HepG2 (cell line): ENCODE measurements at regions not wholly inside any gene's neighbourhood (a gene's known extent, or its start where the extent isn't known, plus 50 kb on each side); places are given as distances from the start of the nearest gene placed in this dataset.
A peak's percentile ranks its signal among the peaks of the same experiment; 100 is the strongest.

Experiments used
- ATAC-seq: fragments of 200-7000 bp; cut with Tn5 transposase; 3 replicates; pipeline ENCODE4 v1.9.1; 2020; ENCODE audit warnings: mild to moderate bottlenecking, moderate library complexity
- BruUV-seq: library from RNA; stranded (reverse); fragments of 400-500 nt; replicated peaks from 2 replicates; lab custom pipeline; 2021; lab: Mats Ljungman, UMichigan
- CTCF ChIA-PET: fragments of 300-600 bp; formaldehyde crosslinking; extraction: SDS; loops from one replicate; lab custom pipeline; 2021; ENCODE audit warnings: low total read pairs, inconsistent platforms, low intra/inter-chr PET ratio; lab: Yijun Ruan, JAX
- POLR2A ChIA-PET: fragments of 350-600 bp; sonication (Branson Sonifier 250); formaldehyde crosslinking; loops from one replicate; lab custom pipeline; 2020; ENCODE audit warnings: antibody characterized with exemption, inconsistent platforms; lab: Yijun Ruan, JAX
- DNase-seq: peaks from one replicate; pipeline ENCODE4 v3.0.0-alpha.2; 2015; ENCODE audit warnings: low spot score
- FAIRE-seq: peaks from 3 replicates; lab custom pipeline; 2011; peaks lifted over from hg19 to GRCh38; lab: Jason Lieb, UNC
- H2AFZ ChIP-seq: one replicate; pipeline ENCODE4 v1.6.1; 2011; ENCODE audit warnings: low read length, inconsistent platforms
- H3K27ac ChIP-seq: fragments of 300-600 bp; 3 replicates; pipeline ENCODE4 v1.8.0; 2011; ENCODE audit warnings: mixed run types, mild to moderate bottlenecking, mixed read lengths, low read length, inconsistent platforms; ENCODE audit not compliant: insufficient read depth; ENCODE audit errors: extremely low read length
- H3K27me3 ChIP-seq, 2 experiments: fragments of 200-600 bp in 1 of 2; 2 replicates in 1 of 2; 3 replicates in 1 of 2; pipeline versions ENCODE4 v1.6.0 to v1.8.0; 2011; ENCODE audit warnings: low read length in 2 of 2, mild to moderate bottlenecking in 2 of 2, moderate library complexity in 2 of 2, inconsistent platforms in 1 of 2; ENCODE audit not compliant: insufficient read depth in 2 of 2, control insufficient read depth in 1 of 2
- H3K36me3 ChIP-seq, 2 experiments: fragments of 200-600 bp in 1 of 2; replicated peaks in 1 of 2; 2 replicates in 1 of 2; 3 replicates in 1 of 2; pipeline versions ENCODE4 v1.5.1 to v1.8.0; 2011; ENCODE audit warnings: low read length in 2 of 2, inconsistent platforms in 1 of 2; ENCODE audit not compliant: insufficient read depth in 2 of 2, control insufficient read depth in 1 of 2
- H3K4me1 ChIP-seq: 2 replicates; pipeline ENCODE4 v1.5.1; 2012; ENCODE audit warnings: low read length, inconsistent platforms; ENCODE audit not compliant: insufficient read depth
- H3K4me2 ChIP-seq: 2 replicates; pipeline ENCODE4 v1.6.0; 2011; ENCODE audit warnings: low read depth, low read length, inconsistent platforms
- H3K4me3 ChIP-seq, 3 experiments: fragments of 200-600 bp in 1 of 3; sonication (generic), shearing (Covaris generic) in 1 of 3; replicated peaks in 1 of 3; 2 replicates each; pipeline ENCODE4 v1.5.1; 2011 to 2016; ENCODE audit warnings: low read length in 3 of 3, inconsistent platforms in 2 of 3, low read depth in 2 of 3, mild to moderate bottlenecking in 2 of 3, control low read depth in 1 of 3, mixed read lengths in 1 of 3; ENCODE audit not compliant: insufficient read depth in 1 of 3
- H3K79me2 ChIP-seq: one replicate; pipeline ENCODE4 v1.6.1; 2011; ENCODE audit warnings: low read length, inconsistent platforms; ENCODE audit not compliant: insufficient read depth
- H3K9ac ChIP-seq: 2 replicates; pipeline ENCODE4 v1.6.0; 2011; ENCODE audit warnings: mild to moderate bottlenecking, low read depth, low read length, inconsistent platforms; ENCODE audit not compliant: insufficient read depth
- H3K9me3 ChIP-seq: 2 replicates; pipeline ENCODE4 v1.5.1; 2012; ENCODE audit warnings: mild to moderate bottlenecking, low read length
- H4K20me1 ChIP-seq: 2 replicates; pipeline ENCODE4 v1.6.0; 2011; ENCODE audit warnings: inconsistent platforms, mild to moderate bottlenecking, low read length, moderate library complexity; ENCODE audit not compliant: insufficient read depth
- CCAR2 ChIP-seq: fragments of 200-400 bp; formaldehyde crosslinking; optimal IDR thresholded peaks from 2 replicates; pipeline ENCODE3; 2018; ENCODE audit warnings: low read depth, mild to moderate bottlenecking, low read length, moderate library complexity
- GPN1 ChIP-seq: sonication (generic); formaldehyde crosslinking; IDR thresholded peaks from 2 replicates; pipeline ENCODE4 v1.5.1; 2020; ENCODE audit warnings: missing genetic modification reagents, borderline replicate concordance
- NFATC3 ChIP-seq: sonication (generic); formaldehyde crosslinking; IDR thresholded peaks from 2 replicates; pipeline ENCODE4 v1.5.1; 2020; ENCODE audit warnings: mild to moderate bottlenecking, missing genetic modification reagents
- NPAS2 ChIP-seq: sonication (generic); formaldehyde crosslinking; IDR thresholded peaks from 2 replicates; pipeline ENCODE4 v1.8.0; 2022; ENCODE audit warnings: mild to moderate bottlenecking, missing genetic modification reagents, borderline replicate concordance
- RBAK ChIP-seq: sonication (generic); formaldehyde crosslinking; IDR thresholded peaks from 2 replicates; pipeline ENCODE4 v1.5.1; 2020; ENCODE audit warnings: mild to moderate bottlenecking, missing genetic modification reagents
- REL ChIP-seq: sonication (generic); formaldehyde crosslinking; conservative IDR thresholded peaks from 2 replicates; pipeline ENCODE4 v1.8.0; 2022; ENCODE audit warnings: mild to moderate bottlenecking, missing genetic modification reagents, moderate library complexity
- SIX4 ChIP-seq: sonication (generic); formaldehyde crosslinking; IDR thresholded peaks from 2 replicates; pipeline ENCODE4 v1.4.0; 2020; ENCODE audit warnings: missing genetic modification reagents
- SOX5 ChIP-seq: IDR thresholded peaks from 2 replicates; pipeline ENCODE4 v1.6.1; 2016; ENCODE audit warnings: borderline replicate concordance
- XBP1 ChIP-seq: sonication (generic); formaldehyde crosslinking; IDR thresholded peaks from 2 replicates; pipeline ENCODE4 v1.5.0; 2020; ENCODE audit warnings: missing genetic modification reagents
- ZBTB20 ChIP-seq: sonication (generic); formaldehyde crosslinking; IDR thresholded peaks from 2 replicates; pipeline ENCODE4 v1.8.1; 2023; ENCODE audit warnings: missing genetic modification reagents, low read depth, mild to moderate bottlenecking, borderline replicate concordance
- ZIK1 ChIP-seq: sonication (generic); formaldehyde crosslinking; IDR thresholded peaks from 2 replicates; pipeline ENCODE4 v1.5.0; 2020; ENCODE audit warnings: mild to moderate bottlenecking, low read depth, missing genetic modification reagents, borderline replicate concordance
- ZMYM4 ChIP-seq: sonication (generic); formaldehyde crosslinking; IDR thresholded peaks from 2 replicates; pipeline ENCODE4 v1.8.1; 2023; ENCODE audit warnings: mild to moderate bottlenecking, missing genetic modification reagents
- ZNF605 ChIP-seq: sonication (generic); formaldehyde crosslinking; IDR thresholded peaks from 2 replicates; pipeline ENCODE4 v1.8.0; 2022; ENCODE audit warnings: mild to moderate bottlenecking, missing genetic modification reagents
- WGBS: methylation state at CpG from one replicate; pipeline ENCODE4 v1.1.6; 2017; ENCODE audit warnings: low lambda C conversion rate; 5-methylcytosine and 5-hydroxymethylcytosine counted together
- in situ Hi-C: cut with HindIII; loops from 2 replicates; pipeline ENCODE4 v1.10.0; 2017; ENCODE audit warnings: low pct_unique_long_range_greater_than_20kb; ENCODE audit not compliant: extremely low pct_ligation_motif_present
- intact Hi-C: fragments of 100-400 bp; cut with micrococcal nuclease; formaldehyde crosslinking; loops from one replicate; pipeline ENCODE4 v1.10.0; 2022; ENCODE audit not compliant: unreplicated experiment
- TF ChIP-seq, protein P1 (sequence below): sonication (generic); formaldehyde crosslinking; IDR thresholded peaks from 2 replicates; pipeline ENCODE4 v1.5.0; 2020; ENCODE audit warnings: mild to moderate bottlenecking, missing genetic modification reagents

DNA sequence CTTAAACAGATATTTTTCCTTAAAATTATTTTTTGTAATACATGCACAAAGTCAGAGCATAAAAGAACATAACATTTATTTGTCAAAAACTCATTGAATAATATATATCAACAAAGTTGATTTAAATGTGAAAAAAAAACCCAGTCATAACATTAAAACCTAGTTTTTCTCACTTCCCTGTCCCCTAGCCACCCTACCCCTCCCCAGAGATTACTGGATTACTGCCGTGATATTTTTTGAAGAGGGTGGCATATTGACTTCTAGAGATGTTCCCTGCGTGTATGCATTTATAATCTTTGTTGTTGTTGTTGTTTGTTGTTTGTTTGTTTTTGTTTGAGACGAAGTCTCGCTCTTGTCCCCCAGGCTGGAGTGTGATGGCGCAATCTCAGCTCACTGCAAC lies 52.4 kb upstream of the ARMC2 start:
- Histone ChIP-seq H4K20me1 (no peaks in the 10 kb centered on the region), H3K4me3 (no peak overlapping the region), H3K36me3 (no peaks in the 10 kb centered on the region), H3K4me1 (peaks cover 73% of the 10 kb centered on the region), H3K9ac (no peak overlapping the region), H3K27ac (no peak overlapping the region), H3K9me3 (no peaks in the 10 kb centered on the region), H2AFZ (no peak overlapping the region), H3K79me2 (no peaks in the 10 kb centered on the region), H3K4me2 (peak overlapping the region; percentile 62; the same call in 1 of the 2 replicates), H3K27me3 (0 out of 5 replicates have a peak, but pooled peaks cover 0 to 3% of the 10 kb centered on the region in 2 experiments)
- no peak for FAIRE-seq
- DNase-seq: no peak
- in situ Hi-C loops: no loop called here
- WGBS: 55% methylated on average over 5 of the region's 5 CpGs
- TF ChIP-seq ZIK1 (CRISPR knock-in tag): no peak
- TF ChIP-seq XBP1 (CRISPR knock-in tag): no peak
- TF ChIP-seq RBAK (CRISPR knock-in tag): no peak
- no peak for TF ChIP-seq CCAR2
- no peak for TF ChIP-seq REL (CRISPR knock-in tag)
- no peak for TF ChIP-seq NFATC3 (CRISPR knock-in tag)
- no peak for TF ChIP-seq ZMYM4 (CRISPR knock-in tag)
- no peak for TF ChIP-seq GPN1 (CRISPR knock-in tag)
- TF ChIP-seq ZBTB20: no peak
- TF ChIP-seq SOX5 (CRISPR knock-in tag): no peak
- TF ChIP-seq NPAS2 (CRISPR knock-in tag): no peak
- TF ChIP-seq, protein P1, sequence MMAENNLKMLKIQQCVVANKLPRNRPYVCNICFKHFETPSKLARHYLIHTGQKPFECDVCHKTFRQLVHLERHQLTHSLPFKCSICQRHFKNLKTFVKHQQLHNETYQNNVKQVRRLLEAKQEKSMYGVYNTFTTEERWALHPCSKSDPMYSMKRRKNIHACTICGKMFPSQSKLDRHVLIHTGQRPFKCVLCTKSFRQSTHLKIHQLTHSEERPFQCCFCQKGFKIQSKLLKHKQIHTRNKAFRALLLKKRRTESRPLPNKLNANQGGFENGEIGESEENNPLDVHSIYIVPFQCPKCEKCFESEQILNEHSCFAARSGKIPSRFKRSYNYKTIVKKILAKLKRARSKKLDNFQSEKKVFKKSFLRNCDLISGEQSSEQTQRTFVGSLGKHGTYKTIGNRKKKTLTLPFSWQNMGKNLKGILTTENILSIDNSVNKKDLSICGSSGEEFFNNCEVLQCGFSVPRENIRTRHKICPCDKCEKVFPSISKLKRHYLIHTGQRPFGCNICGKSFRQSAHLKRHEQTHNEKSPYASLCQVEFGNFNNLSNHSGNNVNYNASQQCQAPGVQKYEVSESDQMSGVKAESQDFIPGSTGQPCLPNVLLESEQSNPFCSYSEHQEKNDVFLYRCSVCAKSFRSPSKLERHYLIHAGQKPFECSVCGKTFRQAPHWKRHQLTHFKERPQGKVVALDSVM (CRISPR knock-in tag): no peak
- no peak for TF ChIP-seq SIX4 (CRISPR knock-in tag)
- no peak for TF ChIP-seq ZNF605 (CRISPR knock-in tag)
- CTCF ChIA-PET: no interaction called here
- no TSS peak for BruUV-seq
- intact Hi-C loops: no loop called here
- POLR2A ChIA-PET: no interaction called here
- no peak for ATAC-seq
